ENCODE measurements at regions not wholly inside any gene's neighbourhood (a gene's known extent, or its start where the extent isn't known, plus 50 kb on each side); places are given as distances from the start of the nearest gene placed in this dataset.
"Not testable (repeated sequence)": the region's sequence is repeated elsewhere in the genome, so short reads cannot be mapped to it uniquely, and the experiment has no call there.

DNA sequence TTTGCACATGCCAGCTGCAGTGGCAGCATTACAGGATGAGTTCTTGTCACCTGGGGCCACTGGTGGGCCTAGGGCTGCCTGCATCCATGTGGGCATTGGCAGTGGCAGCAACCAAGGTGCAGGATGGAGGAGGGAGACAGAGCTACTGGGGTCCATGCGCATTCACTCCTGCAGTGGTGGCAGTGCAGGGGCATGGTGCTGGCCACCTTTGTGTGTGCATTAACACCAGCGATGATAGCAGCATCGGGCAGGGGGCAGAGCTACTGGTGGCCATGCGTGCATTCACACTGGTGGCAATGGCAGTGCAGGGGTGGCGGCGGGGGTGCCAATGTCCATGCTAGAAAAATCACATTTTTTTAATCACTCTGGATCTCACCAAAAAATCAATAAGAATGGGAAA, 730.0 kb downstream of the KHDRBS2 start:
- TF ChIP-seq CTCF (IDR thresholded peaks at IDR 0.05), result no peak
- no peak for TF ChIP-seq EP300 (IDR thresholded peaks at IDR 0.05)
- no peak for TF ChIP-seq POLR2A (IDR thresholded peaks at IDR 0.05)
- TF ChIP-seq POLR2AphosphoS5 (IDR thresholded peaks at IDR 0.05), result no peak
- H3K9me3 ChIP-seq, result peaks cover 0 to 42% (median 10%) of the 10 kb centered on the region in 4 donors
- intact Hi-C loops (cut with DNase I; ENCODE audit: low total_unique reads), result no loop called here

GRCh38 chr6:61538801-61539200, 747.2 kb downstream of the KHDRBS2 start:
- Histone ChIP-seq H3K36me3 (no peaks in the 10 kb centered on the region), H3K4me1 (no peaks in the 10 kb centered on the region), H3K27me3 (no peaks in the 10 kb centered on the region), H3K9me3 (peaks cover 0 to 22% (median 4%) of the 10 kb centered on the region in 4 donors), H3K27ac (no peak overlapping the region), H3K4me3 (no peak overlapping the region)
- no peak for DNase-seq
- WGBS, 5 donors, result 42 to 66% (median 49%) methylated on average over 3 of the region's 3 CpGs
- no peak for TF ChIP-seq POLR2AphosphoS5 (IDR thresholded peaks at IDR 0.05)
- no peak for TF ChIP-seq POLR2A (IDR thresholded peaks at IDR 0.05)
- no peak for TF ChIP-seq EP300 (IDR thresholded peaks at IDR 0.05)
- no peak for TF ChIP-seq CTCF (IDR thresholded peaks at IDR 0.05)
- intact Hi-C loops (cut with DNase I; ENCODE audit: low total_unique reads), result no loop called here

More for the DNA sequence above, 730.0 kb downstream of the KHDRBS2 start:
- Histone ChIP-seq H3K4me1 (no peaks in the 10 kb centered on the region), H3K27me3 (no peaks in the 10 kb centered on the region), H3K4me3 (no peak overlapping the region), H3K27ac (no peak overlapping the region), H3K36me3 (no peaks in the 10 kb centered on the region)
- no peak for DNase-seq
- 92 to 100% (median 97%) methylated on average over 5 to 6 of the region's 6 CpGs for WGBS, 5 donors

DNA sequence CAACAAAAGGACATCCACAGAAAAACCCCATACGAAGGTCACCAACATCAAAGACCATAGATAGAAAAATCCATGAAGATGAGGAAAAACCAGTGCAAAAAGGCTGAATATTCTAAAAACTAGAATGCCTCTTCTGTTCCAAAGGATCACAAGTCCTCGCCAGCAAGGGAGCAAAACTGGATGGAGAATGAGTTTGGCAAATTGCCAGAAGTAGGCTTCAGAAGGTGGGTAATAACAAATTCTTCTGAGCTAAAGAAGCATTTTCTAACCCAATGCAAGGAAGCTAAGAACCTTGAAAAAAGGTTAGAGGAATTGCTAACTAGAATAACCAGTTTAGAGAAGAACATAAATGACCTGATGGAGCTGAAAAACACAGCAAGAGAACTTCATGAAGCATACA, 753.3 kb downstream of the KHDRBS2 start:
- intact Hi-C loops (cut with DNase I; ENCODE audit: low total_unique reads); H3K27me3 ChIP-seq; H3K36me3 ChIP-seq; H3K27ac ChIP-seq; H3K4me1 ChIP-seq; DNase-seq; H3K4me3 ChIP-seq: not testable (repeated sequence)
- H3K9me3 ChIP-seq, result peaks cover 0 to 47% (median 5%) of the 10 kb centered on the region in 4 donors
- 85 to 89% (median 88%) methylated on average over 2 of the region's 2 CpGs for WGBS, 5 donors

Small RNAs in the stretch of these regions (small RNA-seq; reads per million reads assigned to genes)
- 0 reads per million in 4 donors for gene MTRNR2L9
